ENCODE measurements at regions not wholly inside any gene's neighbourhood (a gene's known extent, or its start where the extent isn't known, plus 50 kb on each side); places are given as distances from the start of the nearest gene placed in this dataset.

- TF ChIP-seq POLR2A (IDR thresholded peaks at IDR 0.05): no peak
- no peak for TF ChIP-seq CTCF (IDR thresholded peaks at IDR 0.05)
- TF ChIP-seq POLR2AphosphoS5 (IDR thresholded peaks at IDR 0.05): no peak
- no peak for TF ChIP-seq EP300 (IDR thresholded peaks at IDR 0.05)
These were observed 1146.9 kb downstream of the EFNA5 start for GRCh38 chr5:106523852-106524251.

Data from sigmoid colon (tissue), 4 donors.